OCI-LY1 (cell line): ENCODE measurements at regions not wholly inside any gene's neighbourhood (a gene's known extent, or its start where the extent isn't known, plus 50 kb on each side); places are given as distances from the start of the nearest gene placed in this dataset.

Experiments
- H2AFZ ChIP-seq: fragments of 200-600 bp; sonication (generic), shearing (Covaris generic); 2 replicates; pipeline ENCODE4 v1.6.0; 2014; ENCODE audit warnings: antibody characterized with exemption, mild to moderate bottlenecking, low read length
- H3F3A ChIP-seq: fragments of 200-600 bp; sonication (generic), shearing (Covaris generic); 2 replicates; pipeline ENCODE4 v1.6.0; 2014; ENCODE audit warnings: mild to moderate bottlenecking, antibody characterized with exemption, low read length, moderate library complexity; ENCODE audit not compliant: insufficient read depth
- H3K27ac ChIP-seq: fragments of 200-600 bp; sonication (generic); 2 replicates; pipeline ENCODE4 v1.5.1; 2014; ENCODE audit warnings: low read length, mixed run types, mild to moderate bottlenecking, low read depth; ENCODE audit not compliant: poor library complexity, severe bottlenecking
- H3K27me3 ChIP-seq: fragments of 200-600 bp; sonication (generic); 2 replicates; pipeline ENCODE4 v1.6.0; 2014; ENCODE audit warnings: antibody characterized with exemption, mild to moderate bottlenecking, low read length, moderate library complexity; ENCODE audit not compliant: insufficient read depth
- H3K36me3 ChIP-seq: fragments of 200-600 bp; sonication (generic); 2 replicates; pipeline ENCODE4 v1.6.1; 2014; ENCODE audit warnings: mild to moderate bottlenecking, antibody characterized with exemption, low read length, moderate library complexity, mixed read lengths; ENCODE audit not compliant: insufficient read depth
- H3K4me1 ChIP-seq: fragments of 200-600 bp; sonication (generic); 2 replicates; pipeline ENCODE4 v1.5.1; 2014; ENCODE audit warnings: mild to moderate bottlenecking, low read length, moderate library complexity; ENCODE audit not compliant: insufficient read depth, severe bottlenecking
- H3K4me2 ChIP-seq: fragments of 200-600 bp; sonication (generic), shearing (Covaris generic); 2 replicates; pipeline ENCODE4 v1.6.1; 2014; ENCODE audit warnings: low read length
- H3K4me3 ChIP-seq: fragments of 200-600 bp; sonication (generic); 2 replicates; pipeline ENCODE4 v1.5.1; 2014; ENCODE audit warnings: low read length, low read depth, mild to moderate bottlenecking, mixed read lengths; ENCODE audit not compliant: poor library complexity, severe bottlenecking
- H3K79me2 ChIP-seq: fragments of 200-600 bp; shearing (Covaris generic); 2 replicates; pipeline ENCODE4 v1.6.1; 2016; ENCODE audit warnings: mixed run types, low read length, mixed read lengths; ENCODE audit not compliant: insufficient read depth
- H3K9ac ChIP-seq: fragments of 200-600 bp; sonication (generic), shearing (Covaris generic); 2 replicates; pipeline ENCODE4 v1.6.1; 2014; ENCODE audit warnings: mild to moderate bottlenecking, low read length, mixed read lengths
- H3K9me2 ChIP-seq: fragments of 200-600 bp; sonication (generic), shearing (Covaris generic); 2 replicates; pipeline ENCODE4 v1.6.1; 2014; ENCODE audit warnings: low read depth, mild to moderate bottlenecking, low read length, mixed read lengths
- H3K9me3 ChIP-seq: fragments of 200-600 bp; shearing (Covaris generic); 2 replicates; pipeline ENCODE4 v1.6.1; 2014; ENCODE audit warnings: low read length, mixed read lengths
- H4K20me1 ChIP-seq: fragments of 200-600 bp; sonication (generic), shearing (Covaris generic); 2 replicates; pipeline ENCODE4 v1.6.0; 2016; ENCODE audit warnings: mild to moderate bottlenecking, low read length; ENCODE audit not compliant: insufficient read depth
- EZH2 ChIP-seq: fragments of 200-600 bp; sonication (generic), shearing (Covaris generic); IDR thresholded peaks from 2 replicates; pipeline ENCODE4 v1.8.0; 2017; ENCODE audit warnings: borderline replicate concordance, mixed run types, mild to moderate bottlenecking, antibody characterized with exemption, low read length, moderate library complexity, mixed read lengths
- TF ChIP-seq, protein P1 (sequence below): fragments of 200-600 bp; sonication (generic), shearing (Covaris generic); IDR thresholded peaks from 2 replicates; pipeline ENCODE4 v1.5.1; 2017; ENCODE audit warnings: mild to moderate bottlenecking, antibody characterized with exemption, low read length, moderate library complexity, mixed read lengths

DNA sequence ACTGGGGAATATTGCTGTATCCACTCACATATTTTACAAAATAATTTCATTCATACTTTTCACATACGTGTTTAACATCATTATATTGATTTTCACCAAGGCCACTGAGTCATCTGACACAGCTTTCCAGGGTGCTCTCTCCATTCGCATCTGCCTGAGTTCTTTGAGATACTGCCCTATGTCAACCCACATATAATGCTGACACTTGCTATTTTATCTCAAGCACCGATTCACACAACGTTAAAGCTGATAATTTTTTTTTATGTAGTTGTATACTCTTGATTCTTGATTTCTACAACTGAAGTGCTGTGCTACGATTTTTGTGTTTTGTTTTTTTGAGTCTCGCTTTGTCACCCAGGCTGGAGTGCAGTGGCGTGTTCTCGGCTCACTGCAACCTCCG lies 249.8 kb upstream of the CDIN1 start:
- Histone ChIP-seq H3K4me2 (no peak overlapping the region), H3K9me2 (no peaks in the 10 kb centered on the region), H3K27me3 (no peaks in the 10 kb centered on the region), H3F3A (no peaks in the 10 kb centered on the region), H3K4me1 (no peaks in the 10 kb centered on the region), H2AFZ (no peak overlapping the region), H3K9ac (no peak overlapping the region), H3K4me3 (no peak overlapping the region), H3K27ac (no peak overlapping the region), H3K36me3 (no peaks in the 10 kb centered on the region), H3K9me3 (no peaks in the 10 kb centered on the region), H3K79me2 (no peaks in the 10 kb centered on the region), H4K20me1 (no peaks in the 10 kb centered on the region)
- TF ChIP-seq, protein P1, sequence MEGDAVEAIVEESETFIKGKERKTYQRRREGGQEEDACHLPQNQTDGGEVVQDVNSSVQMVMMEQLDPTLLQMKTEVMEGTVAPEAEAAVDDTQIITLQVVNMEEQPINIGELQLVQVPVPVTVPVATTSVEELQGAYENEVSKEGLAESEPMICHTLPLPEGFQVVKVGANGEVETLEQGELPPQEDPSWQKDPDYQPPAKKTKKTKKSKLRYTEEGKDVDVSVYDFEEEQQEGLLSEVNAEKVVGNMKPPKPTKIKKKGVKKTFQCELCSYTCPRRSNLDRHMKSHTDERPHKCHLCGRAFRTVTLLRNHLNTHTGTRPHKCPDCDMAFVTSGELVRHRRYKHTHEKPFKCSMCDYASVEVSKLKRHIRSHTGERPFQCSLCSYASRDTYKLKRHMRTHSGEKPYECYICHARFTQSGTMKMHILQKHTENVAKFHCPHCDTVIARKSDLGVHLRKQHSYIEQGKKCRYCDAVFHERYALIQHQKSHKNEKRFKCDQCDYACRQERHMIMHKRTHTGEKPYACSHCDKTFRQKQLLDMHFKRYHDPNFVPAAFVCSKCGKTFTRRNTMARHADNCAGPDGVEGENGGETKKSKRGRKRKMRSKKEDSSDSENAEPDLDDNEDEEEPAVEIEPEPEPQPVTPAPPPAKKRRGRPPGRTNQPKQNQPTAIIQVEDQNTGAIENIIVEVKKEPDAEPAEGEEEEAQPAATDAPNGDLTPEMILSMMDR, result no peak
- no peak for TF ChIP-seq EZH2

DNA sequence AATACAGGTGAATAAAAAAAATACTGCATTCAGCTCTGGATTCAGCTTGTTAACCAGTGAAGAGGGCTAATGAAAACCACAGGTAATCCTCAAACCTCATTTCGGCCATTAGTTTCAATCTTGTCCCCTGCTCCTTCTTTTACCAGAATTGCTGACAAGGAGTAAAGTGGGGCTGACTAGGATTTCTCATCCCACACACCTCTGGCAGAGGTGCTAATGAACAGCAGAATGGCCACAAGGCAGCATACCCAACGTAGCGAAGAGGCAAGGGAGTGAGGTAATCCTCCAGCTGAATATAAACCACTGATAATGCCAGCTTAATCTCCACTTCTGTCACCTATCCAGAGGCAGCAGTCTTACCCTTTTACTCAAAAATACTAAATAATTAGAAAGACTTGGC lies 248.8 kb upstream of the CDIN1 start:
- no peaks in the 10 kb centered on the region for H3F3A ChIP-seq
- H3K4me2 ChIP-seq, result no peak overlapping the region
- no peak overlapping the region for H2AFZ ChIP-seq
- no peaks in the 10 kb centered on the region for H3K27me3 ChIP-seq
- TF ChIP-seq, protein P1, result no peak
- TF ChIP-seq EZH2, result no peak
- no peak overlapping the region for H3K4me3 ChIP-seq
- H3K9ac ChIP-seq, result no peak overlapping the region
- no peaks in the 10 kb centered on the region for H3K9me2 ChIP-seq
- H4K20me1 ChIP-seq, result no peaks in the 10 kb centered on the region
- no peaks in the 10 kb centered on the region for H3K4me1 ChIP-seq
- no peaks in the 10 kb centered on the region for H3K36me3 ChIP-seq
- H3K79me2 ChIP-seq, result no peaks in the 10 kb centered on the region
- no peak overlapping the region for H3K27ac ChIP-seq
- no peaks in the 10 kb centered on the region for H3K9me3 ChIP-seq

DNA sequence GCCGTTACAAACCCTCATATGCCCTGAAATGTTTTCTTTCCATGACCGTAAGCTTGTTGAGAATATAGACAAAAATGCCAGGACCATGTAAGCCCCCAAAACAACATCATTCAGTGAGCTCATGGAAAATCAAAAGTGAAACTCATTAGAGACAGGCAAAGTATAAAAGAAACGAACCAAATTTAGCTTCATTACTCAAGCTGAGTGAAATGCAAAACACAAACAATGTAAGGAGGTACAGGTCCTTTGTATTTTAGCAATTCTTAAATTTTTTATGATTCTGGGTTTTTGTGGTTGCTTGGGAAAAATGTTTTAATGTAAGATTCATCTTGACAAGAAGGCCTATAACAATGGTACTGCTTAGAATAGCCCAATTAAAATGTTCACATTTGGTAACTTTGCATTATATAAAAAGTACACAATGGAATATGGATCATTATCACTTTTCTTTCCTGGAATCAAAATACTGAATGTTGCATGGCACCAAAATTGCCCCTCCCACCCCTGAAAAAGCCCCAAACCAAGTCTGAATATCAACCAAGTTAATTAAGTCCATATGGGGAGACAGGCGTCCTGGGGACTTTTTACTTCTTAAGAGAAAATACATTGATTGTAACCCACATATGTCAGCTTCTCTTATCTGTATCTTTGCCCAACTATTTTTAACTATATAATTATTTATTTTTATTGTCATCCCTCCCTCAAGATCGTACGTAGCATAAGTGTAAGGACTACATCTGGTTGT lies 247.7 kb upstream of the CDIN1 start:
- H3K4me1 ChIP-seq, result no peaks in the 10 kb centered on the region
- TF ChIP-seq, protein P1, result no peak
- no peak for TF ChIP-seq EZH2
- no peaks in the 10 kb centered on the region for H3K9me2 ChIP-seq
- no peaks in the 10 kb centered on the region for H4K20me1 ChIP-seq
- H3K9ac ChIP-seq, result no peak overlapping the region
- no peaks in the 10 kb centered on the region for H3K36me3 ChIP-seq
- no peaks in the 10 kb centered on the region for H3K9me3 ChIP-seq
- no peaks in the 10 kb centered on the region for H3K27me3 ChIP-seq
- H3K79me2 ChIP-seq, result no peaks in the 10 kb centered on the region
- no peak overlapping the region for H3K27ac ChIP-seq
- no peaks in the 10 kb centered on the region for H3F3A ChIP-seq
- no peak overlapping the region for H3K4me3 ChIP-seq
- no peak overlapping the region for H2AFZ ChIP-seq
- H3K4me2 ChIP-seq, result no peak overlapping the region
